GM19463 (cell line): ENCODE measurements at regions not wholly inside any gene's neighbourhood (a gene's known extent, or its start where the extent isn't known, plus 50 kb on each side); places are given as distances from the start of the nearest gene placed in this dataset.
"Not testable (repeated sequence)": the region's sequence is repeated elsewhere in the genome, so short reads cannot be mapped to it uniquely, and the experiment has no call there.

ENCODE experiments used
- ATAC-seq: cut with Tn5 transposase; IDR thresholded peaks from one replicate; pipeline ENCODE4 v1.9.1; 2021; ENCODE audit warnings: mild to moderate bottlenecking, moderate library complexity; ENCODE audit not compliant: unreplicated experiment

- not testable (repeated sequence) for ATAC-seq
These were observed 134.5 kb upstream of the FZD8 start for GRCh38 chr10:35776557-35776956.

- ATAC-seq, result no peak
These were observed 132.0 kb upstream of the FZD8 start for GRCh38 chr10:35774109-35774508.

- no peak for ATAC-seq
These were observed 128.8 kb upstream of the FZD8 start for GRCh38 chr10:35770817-35771355.

GRCh38 chr10:35769795-35770194 lies 127.7 kb upstream of the FZD8 start:
- ATAC-seq, result no peak

- no peak for ATAC-seq
These were observed 126.6 kb upstream of the FZD8 start for GRCh38 chr10:35768731-35769130.

GRCh38 chr10:35768011-35768410 lies 125.9 kb upstream of the FZD8 start:
- no peak for ATAC-seq

- no peak for ATAC-seq
These were observed 123.9 kb upstream of the FZD8 start for GRCh38 chr10:35765996-35766395.

- ATAC-seq, result no peak
These were observed 123.0 kb upstream of the FZD8 start for GRCh38 chr10:35765066-35765527.

GRCh38 chr10:35762311-35763030 lies 120.4 kb upstream of the FZD8 start:
- ATAC-seq, result no peak

- ATAC-seq, result no peak
These were observed 116.0 kb upstream of the FZD8 start for GRCh38 chr10:35758076-35758475.

GRCh38 chr10:35754519-35754918 lies 112.4 kb upstream of the FZD8 start:
- ATAC-seq, result no peak

GRCh38 chr10:35752469-35753461 lies 110.7 kb upstream of the FZD8 start:
- ATAC-seq, result no peak

- no peak for ATAC-seq
These were observed 109.3 kb upstream of the FZD8 start for GRCh38 chr10:35751347-35751746.

GRCh38 chr10:35749230-35749629 lies 107.1 kb upstream of the FZD8 start:
- ATAC-seq, result no peak

GRCh38 chr10:35745617-35746403 lies 103.7 kb upstream of the FZD8 start:
- no peak for ATAC-seq

- ATAC-seq, result no peak
These were observed 101.8 kb upstream of the FZD8 start for GRCh38 chr10:35743851-35744250.

- no peak for ATAC-seq
These were observed 101.3 kb upstream of the FZD8 start for GRCh38 chr10:35743351-35743750.

- ATAC-seq, result no peak
These were observed 97.9 kb upstream of the FZD8 start for GRCh38 chr10:35739998-35740397.

- ATAC-seq, result no peak
These were observed 93.3 kb upstream of the FZD8 start for GRCh38 chr10:35735412-35735811.

- ATAC-seq, result no peak
These were observed 89.7 kb upstream of the FZD8 start for GRCh38 chr10:35731828-35732227.

- ATAC-seq, result no peak
These were observed 86.2 kb upstream of the FZD8 start for GRCh38 chr10:35728341-35728740.
